Inflammatory macrophage (primary cell): ENCODE measurements at regions not wholly inside any gene's neighbourhood (a gene's known extent, or its start where the extent isn't known, plus 50 kb on each side); places are given as distances from the start of the nearest gene placed in this dataset.
"Not testable (repeated sequence)": the region's sequence is repeated elsewhere in the genome, so short reads cannot be mapped to it uniquely, and the experiment has no call there.

Experiments
- DNase-seq, 2 donors: peaks; one replicate each; pipeline ENCODE4 v3.0.0-alpha.2; 2020 to 2022

GRCh38 chr13:50233574-50233973 lies 218.3 kb downstream of the KCNRG start:
- DNase-seq = not testable (repeated sequence)

GRCh38 chr13:50235604-50236342 lies 220.5 kb downstream of the KCNRG start:
- DNase-seq = no peak

GRCh38 chr13:50236898-50237318 lies 221.7 kb downstream of the KCNRG start:
- DNase-seq = peak in 1 of 2 donors; percentile 39

- DNase-seq = no peak
These were observed 223.7 kb downstream of the KCNRG start for GRCh38 chr13:50238922-50239321.

GRCh38 chr13:50241479-50241878 lies 226.2 kb downstream of the KCNRG start:
- DNase-seq = no peak

- DNase-seq = no peak
These were observed 228.7 kb downstream of the KCNRG start for GRCh38 chr13:50243931-50244330.

GRCh38 chr13:50244355-50244712 lies 229.1 kb downstream of the KCNRG start:
- DNase-seq = no peak

- DNase-seq = peak; percentile 30 to 64
These were observed 229.7 kb downstream of the KCNRG start for GRCh38 chr13:50244713-50245574.

GRCh38 chr13:50247223-50247622 lies 232.0 kb downstream of the KCNRG start:
- DNase-seq = no peak

GRCh38 chr13:50248516-50249143 lies 233.4 kb downstream of the KCNRG start:
- DNase-seq = no peak

- no peak for DNase-seq
These were observed 233.9 kb downstream of the KCNRG start for GRCh38 chr13:50249144-50249521.

GRCh38 chr13:50250401-50250800 lies 235.2 kb downstream of the KCNRG start:
- DNase-seq = peak; percentile 75 to 76

- DNase-seq = no peak
These were observed 240.4 kb downstream of the KCNRG start for GRCh38 chr13:50255639-50256038.

GRCh38 chr13:50256536-50257321 lies 241.5 kb downstream of the KCNRG start:
- DNase-seq = not testable (repeated sequence)

GRCh38 chr13:50257646-50258045 lies 242.4 kb downstream of the KCNRG start:
- DNase-seq = no peak

- DNase-seq = no peak
These were observed 246.1 kb downstream of the KCNRG start for GRCh38 chr13:50261130-50261901.

- no peak for DNase-seq
These were observed 251.8 kb downstream of the KCNRG start for GRCh38 chr13:50267066-50267465.

GRCh38 chr13:50267917-50268316 lies 252.7 kb downstream of the KCNRG start:
- DNase-seq = no peak

GRCh38 chr13:50268500-50268899 lies 253.3 kb downstream of the KCNRG start:
- no peak for DNase-seq

- no peak for DNase-seq
These were observed 258.9 kb downstream of the KCNRG start for GRCh38 chr13:50274181-50274580.

GRCh38 chr13:50275392-50276063 lies 260.3 kb downstream of the KCNRG start:
- no peak for DNase-seq
